ENCODE measurements at regions not wholly inside any gene's neighbourhood (a gene's known extent, or its start where the extent isn't known, plus 50 kb on each side); places are given as distances from the start of the nearest gene placed in this dataset.

DNA sequence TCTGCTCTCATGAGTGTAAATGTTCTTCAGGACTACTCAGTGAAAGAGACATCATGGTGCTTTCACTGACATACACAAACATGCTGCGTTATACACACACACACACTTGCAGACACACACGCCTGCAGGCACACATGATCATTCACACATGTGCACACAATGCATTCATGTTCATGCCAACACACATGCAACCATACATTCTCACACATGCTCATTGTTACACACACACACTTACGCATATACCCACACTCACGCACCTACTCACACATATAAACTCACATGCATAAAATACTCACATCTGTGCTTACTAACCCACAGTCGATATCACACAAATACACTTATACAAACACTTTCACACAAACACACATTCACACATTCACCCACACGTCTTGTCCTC, 241.6 kb downstream of the LMX1A start:
- Histone ChIP-seq H3K4me1 (ENCODE audit: control insufficient read depth, extremely low read depth, insufficient read depth, low read length) (peaks cover 2% of the 10 kb centered on the region), H3K4me2 (ENCODE audit: extremely low read depth, insufficient read depth, low read length) (no peak overlapping the region), H3K36me3 (ENCODE audit: control insufficient read depth, insufficient read depth, low read length) (no peaks in the 10 kb centered on the region), H3K27me3 (ENCODE audit: control insufficient read depth, insufficient read depth, low read length) (no peaks in the 10 kb centered on the region), H4K20me1 (ENCODE audit: control insufficient read depth, extremely low read depth, insufficient read depth, low read length) (no peaks in the 10 kb centered on the region), H3K9ac (ENCODE audit: insufficient read depth, low read length) (no peak overlapping the region), H3K27ac (ENCODE audit: insufficient read depth, low read length) (no peak overlapping the region), H2AFZ (ENCODE audit: low read length) (no peak overlapping the region), H3K79me2 (ENCODE audit: control insufficient read depth, insufficient read depth, low read length) (no peaks in the 10 kb centered on the region), H3K9me3 (ENCODE audit: control insufficient read depth, insufficient read depth, low read depth, low read length) (no peaks in the 10 kb centered on the region), H3K4me3 (replicated peaks in 1 of 4; ENCODE audit: control extremely low read depth in 1 of 4, insufficient read depth in 1 of 4, low read depth in 3 of 4, low read length in 4 of 4) (no peak overlapping the region)
- TF ChIP-seq, protein P1, sequence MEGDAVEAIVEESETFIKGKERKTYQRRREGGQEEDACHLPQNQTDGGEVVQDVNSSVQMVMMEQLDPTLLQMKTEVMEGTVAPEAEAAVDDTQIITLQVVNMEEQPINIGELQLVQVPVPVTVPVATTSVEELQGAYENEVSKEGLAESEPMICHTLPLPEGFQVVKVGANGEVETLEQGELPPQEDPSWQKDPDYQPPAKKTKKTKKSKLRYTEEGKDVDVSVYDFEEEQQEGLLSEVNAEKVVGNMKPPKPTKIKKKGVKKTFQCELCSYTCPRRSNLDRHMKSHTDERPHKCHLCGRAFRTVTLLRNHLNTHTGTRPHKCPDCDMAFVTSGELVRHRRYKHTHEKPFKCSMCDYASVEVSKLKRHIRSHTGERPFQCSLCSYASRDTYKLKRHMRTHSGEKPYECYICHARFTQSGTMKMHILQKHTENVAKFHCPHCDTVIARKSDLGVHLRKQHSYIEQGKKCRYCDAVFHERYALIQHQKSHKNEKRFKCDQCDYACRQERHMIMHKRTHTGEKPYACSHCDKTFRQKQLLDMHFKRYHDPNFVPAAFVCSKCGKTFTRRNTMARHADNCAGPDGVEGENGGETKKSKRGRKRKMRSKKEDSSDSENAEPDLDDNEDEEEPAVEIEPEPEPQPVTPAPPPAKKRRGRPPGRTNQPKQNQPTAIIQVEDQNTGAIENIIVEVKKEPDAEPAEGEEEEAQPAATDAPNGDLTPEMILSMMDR (conservative IDR thresholded peaks at IDR 0.05 in 1 of 2, IDR thresholded peaks at IDR 0.05 in 1 of 2; ENCODE audit: low read depth in 1 of 2, low read length in 2 of 2), result no peak
- no peak for TF ChIP-seq EZH2 (IDR thresholded peaks at IDR 0.05; ENCODE audit: low read length, missing control alignments)
- DNase-seq (ENCODE audit: low read depth in 2 of 2), result no peak

DNA sequence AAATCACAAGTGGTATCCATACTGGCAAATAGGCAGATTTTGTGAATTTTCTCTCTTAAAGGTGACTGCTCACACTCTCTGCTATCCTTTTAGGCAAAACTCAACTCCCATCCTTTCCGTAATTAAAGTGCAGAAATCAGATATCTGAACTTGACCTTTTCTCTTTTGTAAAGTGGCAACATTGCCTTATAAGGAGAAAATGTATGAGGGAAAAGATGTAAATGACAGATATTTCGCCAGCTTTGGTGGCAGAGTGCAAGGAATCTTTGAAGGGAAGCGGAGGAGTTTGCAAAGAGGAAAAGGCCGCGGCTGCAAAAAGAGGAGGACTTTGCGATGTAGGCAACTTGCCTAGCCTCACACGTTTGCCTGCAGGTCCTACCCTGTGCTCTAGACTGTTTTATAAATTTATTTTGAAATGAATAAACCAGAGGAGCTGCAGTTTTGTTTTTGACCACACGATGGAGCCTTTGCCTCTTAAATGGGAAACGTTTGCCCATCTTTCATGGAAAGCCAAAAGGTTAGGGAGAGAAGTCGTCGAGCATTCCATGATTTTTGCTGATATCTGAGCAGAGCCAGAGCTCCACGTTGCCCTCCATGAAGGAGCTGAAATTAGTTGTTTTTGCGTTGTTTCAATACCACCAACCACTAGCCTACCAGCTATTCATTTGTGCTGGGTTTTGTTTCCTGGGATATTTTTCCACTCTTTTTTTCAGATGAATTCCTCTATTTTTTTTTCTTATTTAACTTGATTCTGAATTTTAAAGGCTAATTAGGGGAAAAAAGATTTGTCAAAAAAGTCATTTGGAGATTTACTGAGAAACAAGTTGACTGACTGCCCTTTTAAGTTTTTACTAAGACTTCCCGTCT, 242.3 kb downstream of the LMX1A start:
- Histone ChIP-seq H3K79me2 (ENCODE audit: control insufficient read depth, insufficient read depth, low read length) (no peaks in the 10 kb centered on the region), H3K4me2 (ENCODE audit: extremely low read depth, insufficient read depth, low read length) (no peak overlapping the region), H3K4me3 (replicated peaks in 1 of 4; ENCODE audit: control extremely low read depth in 1 of 4, insufficient read depth in 1 of 4, low read depth in 3 of 4, low read length in 4 of 4) (no peak overlapping the region), H3K36me3 (ENCODE audit: control insufficient read depth, insufficient read depth, low read length) (no peaks in the 10 kb centered on the region), H3K27me3 (ENCODE audit: control insufficient read depth, insufficient read depth, low read length) (no peaks in the 10 kb centered on the region), H3K27ac (ENCODE audit: insufficient read depth, low read length) (no peak overlapping the region), H3K9me3 (ENCODE audit: control insufficient read depth, insufficient read depth, low read depth, low read length) (no peaks in the 10 kb centered on the region), H3K9ac (ENCODE audit: insufficient read depth, low read length) (no peak overlapping the region), H2AFZ (ENCODE audit: low read length) (no peak overlapping the region), H4K20me1 (ENCODE audit: control insufficient read depth, extremely low read depth, insufficient read depth, low read length) (no peaks in the 10 kb centered on the region), H3K4me1 (ENCODE audit: control insufficient read depth, extremely low read depth, insufficient read depth, low read length) (peaks cover 2% of the 10 kb centered on the region)
- TF ChIP-seq, protein P1 (conservative IDR thresholded peaks at IDR 0.05 in 1 of 2, IDR thresholded peaks at IDR 0.05 in 1 of 2; ENCODE audit: low read depth in 1 of 2, low read length in 2 of 2), result peak; percentile 78 to 87
- no peak for TF ChIP-seq EZH2 (IDR thresholded peaks at IDR 0.05; ENCODE audit: low read length, missing control alignments)
- DNase-seq (ENCODE audit: low read depth in 2 of 2), result peak; percentile 22 to 52

DNA sequence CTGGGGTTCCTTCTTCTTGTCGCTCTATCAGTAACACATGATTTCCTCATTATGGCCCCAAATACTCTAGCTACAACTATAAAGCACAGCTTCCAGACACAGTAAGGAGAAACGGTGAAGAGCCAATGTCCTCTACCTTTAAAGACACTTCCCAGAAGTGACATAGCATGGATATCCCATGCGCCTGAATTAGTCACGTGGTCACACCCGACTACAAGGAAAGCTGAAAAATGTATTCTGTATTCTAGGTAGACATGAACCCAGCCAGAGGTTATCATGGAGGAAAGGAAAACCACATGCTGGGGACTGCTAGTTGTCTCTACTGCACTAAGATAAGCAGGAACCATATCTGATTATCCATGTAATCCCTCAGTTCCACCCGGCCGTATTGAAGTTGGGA, 244.3 kb downstream of the LMX1A start:
- DNase-seq (ENCODE audit: low read depth in 2 of 2), result no peak
- Histone ChIP-seq H4K20me1 (ENCODE audit: control insufficient read depth, extremely low read depth, insufficient read depth, low read length) (no peaks in the 10 kb centered on the region), H3K9ac (ENCODE audit: insufficient read depth, low read length) (no peak overlapping the region), H3K4me2 (ENCODE audit: extremely low read depth, insufficient read depth, low read length) (no peak overlapping the region), H3K27me3 (ENCODE audit: control insufficient read depth, insufficient read depth, low read length) (no peaks in the 10 kb centered on the region), H3K27ac (ENCODE audit: insufficient read depth, low read length) (no peak overlapping the region), H3K4me3 (replicated peaks in 1 of 4; ENCODE audit: control extremely low read depth in 1 of 4, insufficient read depth in 1 of 4, low read depth in 3 of 4, low read length in 4 of 4) (no peak overlapping the region), H3K9me3 (ENCODE audit: control insufficient read depth, insufficient read depth, low read depth, low read length) (no peaks in the 10 kb centered on the region), H3K36me3 (ENCODE audit: control insufficient read depth, insufficient read depth, low read length) (no peaks in the 10 kb centered on the region), H3K79me2 (ENCODE audit: control insufficient read depth, insufficient read depth, low read length) (no peaks in the 10 kb centered on the region), H2AFZ (ENCODE audit: low read length) (no peak overlapping the region), H3K4me1 (ENCODE audit: control insufficient read depth, extremely low read depth, insufficient read depth, low read length) (peaks cover 2% of the 10 kb centered on the region)
- no peak for TF ChIP-seq EZH2 (IDR thresholded peaks at IDR 0.05; ENCODE audit: low read length, missing control alignments)
- TF ChIP-seq, protein P1 (conservative IDR thresholded peaks at IDR 0.05 in 1 of 2, IDR thresholded peaks at IDR 0.05 in 1 of 2; ENCODE audit: low read depth in 1 of 2, low read length in 2 of 2), result no peak
